T-helper 2 cell treated with Interferon-gamma antibody and Interleukin-4, amounts not matched to agents 100 ng/mL and 5 ng/mL, for 36 hours (primary cell): ENCODE measurements at regions not wholly inside any gene's neighbourhood (a gene's known extent, or its start where the extent isn't known, plus 50 kb on each side); places are given as distances from the start of the nearest gene placed in this dataset.

Experiments used
- intact Hi-C: fragments of 100-400 bp; cut with micrococcal nuclease; formaldehyde crosslinking; loops from one replicate; pipeline ENCODE4 v1.15.1; 2023

DNA sequence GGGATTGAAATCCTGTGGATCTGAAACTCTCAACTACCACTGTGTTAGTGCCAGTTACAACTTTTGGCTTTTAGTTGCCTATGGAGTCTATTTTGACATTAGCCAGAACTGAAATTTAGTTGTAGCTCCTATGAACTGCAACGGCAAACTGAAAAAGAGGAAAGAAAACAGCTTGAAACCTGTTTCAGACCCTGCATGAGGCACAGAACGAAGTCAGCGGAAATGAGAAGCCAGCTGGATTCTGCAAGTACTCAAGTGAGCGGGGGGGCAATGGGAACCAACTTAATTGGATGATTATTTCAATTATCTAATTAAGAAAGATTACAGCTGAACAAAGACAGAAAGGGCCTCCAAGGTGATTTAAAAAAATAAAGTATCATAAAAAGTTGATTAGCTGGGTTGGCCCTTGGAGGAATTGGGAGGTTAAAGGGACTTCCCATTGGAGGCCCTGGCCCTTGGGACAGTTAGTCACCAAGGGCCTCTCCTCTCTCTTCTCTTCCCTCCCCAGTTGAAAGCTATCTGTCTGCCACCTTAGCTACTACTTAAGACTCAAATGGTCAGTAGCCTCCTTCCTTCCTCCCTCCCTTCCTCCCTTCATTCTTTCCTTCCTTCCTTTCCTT lies 352.1 kb downstream of the SHQ1 start:
- intact Hi-C loops, result no loop called here

DNA sequence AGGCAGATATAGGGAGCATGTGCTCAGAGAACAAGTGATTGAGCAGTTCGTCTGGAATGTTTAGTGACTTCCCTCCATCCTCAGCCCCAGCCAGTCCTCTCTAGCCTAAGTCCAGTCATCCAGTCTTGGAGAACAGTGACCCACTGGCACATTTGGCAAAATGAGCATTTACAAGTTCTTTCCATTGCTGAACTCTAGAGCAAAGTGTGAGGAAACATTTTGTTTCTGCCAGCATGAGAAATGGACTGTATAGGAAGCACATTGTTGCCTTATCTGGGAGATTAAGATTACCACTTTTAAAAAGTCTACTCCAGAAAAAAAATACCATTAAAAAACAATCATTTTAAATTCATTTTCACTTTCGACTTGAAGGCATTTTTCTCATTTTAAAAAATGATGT lies 353.6 kb downstream of the SHQ1 start:
- intact Hi-C loops, result no loop called here

DNA sequence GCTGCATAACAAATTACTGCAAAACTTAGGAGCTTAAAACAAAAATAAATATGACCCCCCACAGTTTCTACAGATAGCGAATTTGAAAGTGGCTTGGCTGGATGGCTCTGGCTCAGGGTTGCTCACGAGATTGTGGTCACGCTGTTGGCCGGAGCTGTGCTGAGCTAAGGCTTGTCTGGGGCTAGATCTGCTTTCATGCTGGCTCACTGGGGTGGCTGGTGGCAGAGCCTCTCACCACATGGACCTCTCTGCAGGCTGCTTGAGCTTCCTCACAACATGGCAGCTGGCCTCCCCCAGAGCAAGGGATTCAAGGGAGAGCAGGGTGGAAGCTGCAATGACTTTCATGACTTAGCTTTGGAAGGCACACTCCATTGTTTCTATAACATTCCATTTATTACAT lies 354.1 kb downstream of the SHQ1 start:
- intact Hi-C loops, result no loop called here

DNA sequence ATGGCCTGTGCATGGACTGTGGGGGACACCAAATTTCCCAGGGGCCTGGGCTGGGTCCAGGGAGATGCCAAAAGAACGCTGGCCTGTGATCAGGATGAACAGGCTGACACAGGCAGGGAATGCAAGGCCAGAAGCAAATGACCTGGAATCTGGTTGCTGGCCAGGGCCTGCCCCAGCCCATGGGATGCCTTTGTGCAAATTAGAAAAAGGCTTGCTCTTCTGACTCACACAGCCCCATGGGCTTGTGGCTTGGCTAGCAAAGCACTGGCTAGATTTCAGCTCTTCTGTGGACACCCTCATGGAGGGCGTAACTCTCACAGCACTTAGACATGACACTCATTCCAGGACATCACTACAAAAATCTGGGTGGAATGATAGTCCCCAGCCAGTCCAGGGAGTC lies 356.0 kb downstream of the SHQ1 start:
- intact Hi-C loops, result no loop called here

DNA sequence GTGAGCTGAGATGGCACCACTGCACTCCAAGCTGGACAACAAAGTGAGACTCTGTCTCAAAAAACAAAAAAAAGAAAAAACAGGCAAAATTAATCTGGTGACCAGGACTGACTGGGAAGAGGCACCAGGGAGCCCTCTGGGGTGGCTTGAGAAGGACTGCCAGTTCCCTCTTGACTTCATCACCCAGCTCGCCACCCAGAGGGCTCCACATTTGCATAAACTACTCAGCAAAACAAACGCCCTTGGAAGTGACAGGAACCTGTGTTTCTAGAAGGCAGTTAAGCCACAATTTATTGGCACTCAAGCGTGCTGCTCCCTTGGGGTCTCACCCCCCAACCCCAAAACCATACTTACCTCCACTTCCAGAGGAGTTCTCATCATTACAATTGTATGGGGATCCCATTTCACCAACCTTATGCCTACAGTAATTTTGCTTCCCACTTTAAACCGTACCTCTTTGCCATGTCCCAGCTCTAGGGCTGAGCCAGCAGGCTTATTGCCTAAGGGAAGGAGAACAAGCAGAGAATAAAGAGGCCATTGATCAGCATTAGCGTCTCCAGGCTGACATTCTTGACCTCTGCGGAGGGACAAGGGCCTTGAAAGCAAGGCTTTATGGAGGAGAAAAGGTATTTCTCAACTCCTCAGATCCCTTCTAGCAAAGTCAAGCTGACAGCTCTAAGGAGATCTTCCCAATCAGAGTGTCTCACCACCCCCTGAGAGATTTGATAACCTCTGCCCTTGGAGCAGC lies 357.4 kb downstream of the SHQ1 start:
- intact Hi-C loops, result no loop called here

DNA sequence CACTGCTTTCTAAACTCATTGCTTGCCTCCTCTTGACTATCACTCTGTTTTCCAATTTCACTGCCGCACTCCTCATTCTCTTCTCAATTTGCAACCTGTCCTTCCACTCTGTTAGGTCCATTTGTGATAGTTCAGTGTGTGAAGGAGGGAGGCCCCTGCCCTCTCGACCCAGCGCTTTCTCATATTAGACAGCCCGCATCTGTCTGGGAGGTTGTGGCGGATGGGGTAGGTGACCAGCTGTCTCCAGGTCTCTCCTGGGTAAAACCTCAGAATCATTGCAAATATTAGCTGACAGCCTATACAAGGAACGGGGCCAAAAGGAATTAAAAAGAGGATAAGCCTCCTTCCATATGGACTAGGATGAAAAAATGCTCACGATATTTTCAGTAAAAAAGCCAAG lies 358.3 kb downstream of the SHQ1 start:
- intact Hi-C loops, result no loop called here

DNA sequence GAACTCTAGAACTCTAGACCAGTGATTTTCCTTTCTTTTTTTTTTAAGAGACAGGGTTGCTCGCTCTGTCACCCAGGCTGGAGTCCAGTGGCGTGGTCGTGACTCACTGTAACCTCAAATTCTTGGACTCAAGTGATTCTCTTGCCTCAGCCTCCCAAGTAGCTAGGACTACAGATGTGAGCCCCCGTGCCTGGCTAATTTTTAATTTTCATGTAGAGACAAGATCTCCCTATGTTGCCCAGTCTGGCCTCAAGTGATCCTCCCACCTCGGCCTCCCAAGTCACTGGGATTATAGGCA lies 359.6 kb downstream of the SHQ1 start:
- intact Hi-C loops, result no loop called here

DNA sequence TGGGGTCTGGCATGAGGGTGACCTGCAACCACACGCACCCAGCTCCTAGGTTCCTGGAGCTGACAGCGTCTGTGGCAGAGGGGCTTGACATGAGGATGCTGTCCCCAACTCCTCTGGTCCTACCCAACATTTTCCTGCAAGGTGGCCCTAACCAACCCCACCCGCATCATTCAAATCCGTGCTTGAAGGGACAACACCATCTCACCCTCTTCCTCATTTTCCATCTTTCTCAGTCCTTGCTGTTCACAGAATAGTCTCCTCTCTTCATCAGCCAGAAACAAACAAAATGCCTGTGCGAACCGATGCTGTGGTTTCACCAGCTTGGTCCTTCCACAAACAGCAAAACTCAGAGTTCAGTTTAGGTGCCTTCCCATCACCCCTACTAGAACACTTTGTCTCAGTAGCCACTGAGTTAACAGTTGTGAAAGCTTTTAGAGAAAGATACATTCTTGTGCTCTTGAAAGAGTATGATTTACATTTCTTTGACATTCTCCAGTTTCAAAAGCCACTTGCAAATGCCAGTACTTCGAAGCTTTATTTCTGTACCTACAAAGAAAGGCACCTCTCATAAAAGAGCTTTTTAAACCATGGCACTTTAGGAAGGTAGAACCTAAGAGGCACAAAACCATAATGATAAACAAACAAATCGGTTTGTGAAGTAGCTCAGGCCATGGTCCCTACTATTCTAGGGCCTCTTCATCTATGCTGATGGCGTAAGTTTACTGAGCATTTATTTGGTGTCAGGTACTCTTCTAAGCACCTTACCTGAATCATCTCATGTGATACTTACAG lies 360.1 kb downstream of the SHQ1 start:
- intact Hi-C loops, result no loop called here

DNA sequence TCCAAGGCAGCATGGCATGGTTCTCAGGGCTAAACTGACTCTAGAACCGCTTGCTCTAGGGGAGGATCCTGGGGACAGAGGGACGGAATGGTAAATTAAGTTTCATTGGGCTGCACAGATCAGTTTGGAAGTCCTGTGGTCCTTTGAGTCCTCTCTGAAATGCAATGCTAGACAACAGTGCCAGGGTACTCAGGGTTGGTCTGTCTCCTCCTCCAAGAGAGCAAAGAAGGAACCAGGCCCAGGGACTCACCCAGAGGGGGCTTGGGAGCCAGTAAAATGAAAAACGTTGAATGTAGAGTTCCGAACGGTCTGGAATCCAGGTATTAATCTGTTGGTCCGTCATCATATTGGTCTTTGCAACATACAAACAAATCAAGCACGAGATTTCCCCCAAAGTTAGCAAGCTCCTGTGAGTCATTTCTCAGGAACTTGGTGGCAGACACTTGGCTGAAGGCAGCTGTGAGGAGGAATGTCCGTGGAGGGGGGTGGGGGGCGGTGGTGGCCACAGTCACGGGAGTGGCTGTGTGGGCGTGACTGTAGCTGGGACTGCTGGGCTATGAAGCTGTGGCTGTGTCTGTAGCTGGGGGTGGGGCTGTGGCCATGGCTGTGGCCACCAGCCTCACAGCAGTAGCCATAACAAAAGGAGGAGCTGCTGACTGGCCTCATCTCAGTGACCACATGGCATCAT lies 361.0 kb downstream of the SHQ1 start:
- intact Hi-C loops, result no loop called here

DNA sequence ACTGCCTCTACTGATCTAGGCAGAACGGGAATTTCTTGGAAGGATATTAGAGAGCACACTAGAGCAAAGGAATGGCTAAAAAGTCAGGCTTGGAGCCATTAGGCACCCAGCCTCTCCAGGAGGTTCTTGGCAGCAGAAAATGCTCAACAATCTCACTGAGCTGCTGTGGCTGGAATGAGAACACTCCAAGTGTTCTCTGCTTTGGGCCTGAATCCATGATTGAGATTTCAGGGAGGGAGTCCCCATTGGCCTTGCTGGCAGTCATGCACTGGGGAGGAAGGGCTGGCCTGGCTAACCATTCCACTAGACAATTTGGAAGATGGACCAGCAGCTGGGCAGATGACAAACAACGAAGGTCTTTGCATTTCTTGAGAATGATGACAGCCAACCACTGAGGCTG lies 362.6 kb downstream of the SHQ1 start:
- intact Hi-C loops, result no loop called here

DNA sequence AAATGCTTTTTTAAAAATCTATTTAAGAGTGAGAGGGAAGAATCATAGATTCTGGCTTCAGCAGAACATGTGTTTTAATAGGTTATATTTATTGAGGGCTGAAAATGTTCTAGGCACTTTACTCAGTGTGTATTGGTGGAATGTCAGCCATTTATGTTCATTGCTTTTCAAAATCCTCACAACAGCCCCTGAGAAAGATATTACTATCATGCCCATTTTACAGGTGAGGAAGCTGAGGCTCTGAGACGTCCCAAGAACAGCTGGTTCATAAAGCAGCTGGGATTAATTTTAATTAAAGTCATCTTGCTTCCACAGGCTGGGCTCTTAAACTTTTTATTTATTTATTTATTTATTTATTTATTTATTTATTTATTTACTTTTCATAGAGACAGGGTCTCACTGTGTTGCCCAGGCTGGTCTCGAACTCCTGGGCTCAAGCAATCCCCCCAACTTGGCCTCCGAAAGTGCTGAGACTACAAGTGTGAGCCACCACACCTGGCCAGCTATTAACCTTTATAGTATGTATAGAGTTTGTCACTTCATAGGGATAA lies 364.6 kb downstream of the SHQ1 start:
- intact Hi-C loops, result loop anchor here (1.0 to 5.0 kb wide), 4 partner anchors 8 to 383 kb away; partner anchors contain the start of gene RYBP

DNA sequence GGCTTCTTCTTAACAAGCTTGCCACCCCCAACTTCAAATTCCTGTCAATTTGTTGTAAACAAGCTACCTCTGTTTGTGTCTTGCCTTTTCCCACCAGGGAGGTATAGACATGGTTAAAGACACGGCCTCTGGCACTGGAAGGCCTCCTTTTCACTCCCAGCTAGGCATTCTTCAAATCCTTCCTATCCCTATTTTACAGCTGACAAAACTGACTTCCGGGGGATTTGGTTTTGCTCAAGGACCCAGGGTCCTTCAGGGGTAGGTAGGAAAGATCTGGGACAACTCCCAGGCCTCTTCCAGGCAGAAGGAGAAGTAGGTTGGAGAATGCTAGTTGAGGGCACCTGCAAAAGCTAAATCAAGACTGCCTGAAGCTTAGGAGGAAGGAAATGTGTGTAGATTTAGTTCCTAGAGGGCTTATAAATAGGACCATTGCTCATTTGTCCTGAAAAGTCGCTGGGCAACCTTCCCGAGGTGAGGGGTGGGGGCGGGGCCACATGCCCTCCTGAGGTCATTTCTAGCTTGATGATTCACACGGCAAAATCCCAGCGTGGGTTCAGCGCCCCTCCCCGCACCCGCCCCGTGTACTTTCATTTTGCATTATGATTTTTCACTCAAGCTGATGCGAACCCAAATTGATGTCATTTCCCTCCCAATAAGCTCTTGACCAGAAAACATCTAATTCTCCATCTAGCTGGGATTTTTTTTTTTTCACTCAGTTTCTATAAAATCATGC lies 365.5 kb downstream of the SHQ1 start:
- intact Hi-C loops, result loop anchor here (1.0 to 5.0 kb wide), 4 partner anchors 7 to 382 kb away; partner anchors contain the start of gene RYBP

DNA sequence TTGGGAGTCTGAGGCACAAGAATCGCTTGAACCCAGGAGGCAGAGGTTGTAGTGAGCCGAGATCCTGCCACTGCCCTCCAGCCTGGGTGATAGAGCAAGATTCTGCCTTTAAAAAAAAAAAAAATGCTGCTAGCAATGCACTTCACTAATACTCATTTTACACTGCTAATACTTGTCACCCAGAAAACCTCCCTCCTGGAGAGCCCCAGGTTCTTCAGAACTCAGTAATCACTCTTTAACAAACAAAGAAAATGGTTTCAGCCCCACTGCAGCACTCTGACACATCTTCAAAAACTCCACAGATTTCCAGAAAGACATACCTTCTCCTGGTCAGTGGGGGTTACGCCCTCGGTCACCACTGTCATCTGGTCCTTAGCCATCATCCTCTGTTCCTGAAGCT lies 366.7 kb downstream of the SHQ1 start:
- intact Hi-C loops, result loop anchor here (5.0 kb wide), 1 partner anchor 151 kb away; no protein-coding TSS in a partner anchor

DNA sequence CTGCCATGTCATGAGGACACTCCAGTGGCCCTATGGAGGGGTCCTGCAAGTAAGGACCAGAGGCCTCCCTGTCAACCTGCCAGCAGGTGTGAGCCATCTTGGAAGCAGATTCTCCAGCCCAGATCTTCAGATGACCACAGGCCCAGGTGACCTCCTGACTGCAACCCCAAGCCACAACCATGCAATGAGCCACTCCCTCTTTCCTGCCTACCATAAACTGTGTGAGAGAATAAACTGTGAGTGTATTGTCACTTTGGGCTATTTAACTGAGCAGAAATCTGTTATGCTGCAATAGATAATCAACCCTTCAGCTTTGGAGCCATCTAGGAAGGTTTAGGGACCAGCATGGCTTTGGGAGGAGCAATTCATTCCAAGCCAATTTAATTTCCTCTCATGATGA lies 367.9 kb downstream of the SHQ1 start:
- intact Hi-C loops, result loop anchor here (5.0 kb wide), 1 partner anchor 152 kb away; no protein-coding TSS in a partner anchor

DNA sequence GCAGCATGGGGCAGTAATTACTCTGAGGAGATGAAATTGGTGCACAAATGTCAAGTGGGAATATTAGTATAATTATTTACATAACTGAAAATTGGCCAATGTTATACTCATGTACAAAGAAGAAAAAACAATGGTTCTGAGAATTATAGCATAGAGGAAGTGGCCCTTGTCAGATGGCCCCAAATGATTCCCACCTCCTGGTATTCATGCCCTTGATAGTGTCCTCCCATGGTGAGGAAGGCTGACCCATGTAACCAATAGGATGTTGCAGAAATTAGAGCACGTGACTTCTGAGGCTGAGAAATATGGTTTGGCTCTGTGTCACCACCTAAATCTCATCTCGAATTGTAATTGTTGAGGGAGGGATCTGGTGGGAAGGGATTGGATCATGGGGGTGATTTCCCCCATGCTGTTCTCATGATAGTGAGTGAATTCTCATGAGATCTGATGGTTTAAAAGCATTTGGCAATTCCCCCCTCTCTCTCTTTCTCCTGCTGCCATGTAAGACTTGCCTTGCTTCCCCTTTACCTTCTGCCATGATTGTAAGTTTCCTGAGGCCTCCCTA lies 368.5 kb downstream of the SHQ1 start:
- intact Hi-C loops, result loop anchor here (5.0 kb wide), 1 partner anchor 153 kb away; no protein-coding TSS in a partner anchor

DNA sequence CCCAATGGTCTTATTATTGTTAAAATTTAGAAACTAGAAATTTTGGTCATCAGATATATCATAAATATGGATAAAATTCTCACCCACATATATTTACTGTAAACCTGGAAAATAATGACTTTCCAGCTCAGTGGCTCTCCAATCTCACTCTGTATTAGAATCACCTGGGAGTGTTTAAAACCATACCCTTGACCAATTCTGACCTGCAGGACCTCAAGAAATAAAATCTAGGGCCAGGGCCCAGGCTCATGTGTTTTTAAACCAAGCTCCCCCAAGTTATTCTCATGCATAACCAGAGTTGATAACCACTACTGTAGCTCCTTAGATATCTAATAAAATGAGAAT lies 372.1 kb downstream of the SHQ1 start:
- intact Hi-C loops, result no loop called here

DNA sequence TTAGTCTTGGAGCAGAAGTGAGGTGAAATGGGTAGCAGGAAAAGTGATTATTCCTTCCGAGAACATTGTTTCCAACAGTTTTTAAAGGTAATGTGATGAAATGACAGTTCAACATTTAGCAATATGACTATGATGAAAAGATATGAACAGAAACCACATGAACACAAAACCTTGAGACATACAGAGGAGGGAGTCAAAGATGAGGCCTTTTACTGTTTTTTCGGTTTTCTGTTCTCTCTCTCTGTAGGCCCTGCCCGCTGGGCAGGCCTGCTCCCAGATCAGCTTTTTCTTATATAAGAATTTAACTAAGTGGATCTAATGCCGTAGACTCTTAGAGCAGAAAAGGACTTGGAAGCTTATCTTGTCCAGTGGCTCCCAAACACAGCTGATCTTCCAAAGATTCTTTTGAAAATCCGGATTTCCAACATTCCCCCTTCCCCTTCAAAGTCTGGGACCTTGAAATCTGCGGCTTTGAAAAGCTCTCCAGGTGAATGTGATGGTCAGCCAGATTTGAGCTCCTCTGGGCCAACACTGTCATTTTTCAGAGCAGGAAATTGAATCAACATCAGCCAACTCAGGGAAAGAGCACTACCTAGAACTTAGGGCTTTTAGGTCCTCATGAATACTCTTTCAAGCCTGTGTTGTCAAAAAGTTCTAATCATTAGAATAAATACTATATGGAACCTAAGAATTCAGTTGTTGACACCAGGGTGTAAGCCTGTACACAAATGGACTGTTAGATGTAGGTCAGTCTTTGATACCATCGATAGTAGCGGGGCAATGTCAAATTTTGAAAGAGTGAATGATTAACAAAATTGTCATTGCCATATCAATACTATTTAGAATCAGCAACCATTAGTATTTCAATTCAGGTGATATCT lies 372.7 kb downstream of the SHQ1 start:
- intact Hi-C loops, result loop anchor here (1.0 kb wide), 1 partner anchor 8 kb away; no protein-coding TSS in a partner anchor

DNA sequence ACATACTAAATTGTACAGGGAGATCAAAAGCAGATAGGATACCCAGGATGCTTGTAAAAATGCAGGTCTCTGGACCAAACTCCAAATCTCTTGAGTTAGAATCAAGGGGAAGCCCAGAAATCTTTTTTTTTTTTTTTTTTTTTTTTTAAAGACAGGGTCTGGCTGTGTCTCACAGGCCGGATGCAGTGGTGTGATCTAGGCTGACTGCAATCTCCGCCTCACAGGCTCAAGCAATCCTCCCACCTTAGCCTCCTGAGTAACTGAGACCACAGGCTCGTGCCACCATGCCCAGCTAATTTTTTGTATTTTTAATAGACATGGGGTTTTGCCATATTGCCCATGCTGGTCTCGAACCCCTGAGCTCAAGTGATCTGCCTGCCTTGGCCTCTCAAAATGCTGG lies 373.5 kb downstream of the SHQ1 start:
- intact Hi-C loops, result loop anchor here (1.0 kb wide), 1 partner anchor 9 kb away; no protein-coding TSS in a partner anchor

DNA sequence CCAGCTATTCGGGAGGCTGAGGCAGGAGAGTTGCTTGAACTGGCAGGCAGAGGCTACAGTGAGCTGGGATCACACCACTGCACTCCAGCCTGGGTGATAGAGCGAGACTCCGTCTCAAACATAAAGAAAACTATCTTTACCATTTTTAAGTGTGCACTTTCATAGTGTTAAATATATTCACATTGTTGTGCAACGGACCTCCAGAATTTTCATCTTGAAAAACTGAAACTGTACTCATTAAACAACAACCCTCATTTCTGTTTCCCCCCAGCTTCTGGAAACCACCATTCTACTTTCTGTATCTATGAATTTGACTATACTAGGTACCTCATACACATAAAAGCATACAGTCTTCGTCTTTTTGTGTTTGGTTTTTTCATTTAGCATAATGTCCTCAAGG lies 375.1 kb downstream of the SHQ1 start:
- intact Hi-C loops, result no loop called here
